HG03103 (cell line): ENCODE measurements at regions not wholly inside any gene's neighbourhood (a gene's known extent, or its start where the extent isn't known, plus 50 kb on each side); places are given as distances from the start of the nearest gene placed in this dataset.
"Not testable (repeated sequence)": the region's sequence is repeated elsewhere in the genome, so short reads cannot be mapped to it uniquely, and the experiment has no call there.

Source experiments
- ATAC-seq: cut with Tn5 transposase; IDR thresholded peaks from one replicate; pipeline ENCODE4 v1.9.1; 2021; ENCODE audit warnings: low read depth; ENCODE audit not compliant: unreplicated experiment

DNA sequence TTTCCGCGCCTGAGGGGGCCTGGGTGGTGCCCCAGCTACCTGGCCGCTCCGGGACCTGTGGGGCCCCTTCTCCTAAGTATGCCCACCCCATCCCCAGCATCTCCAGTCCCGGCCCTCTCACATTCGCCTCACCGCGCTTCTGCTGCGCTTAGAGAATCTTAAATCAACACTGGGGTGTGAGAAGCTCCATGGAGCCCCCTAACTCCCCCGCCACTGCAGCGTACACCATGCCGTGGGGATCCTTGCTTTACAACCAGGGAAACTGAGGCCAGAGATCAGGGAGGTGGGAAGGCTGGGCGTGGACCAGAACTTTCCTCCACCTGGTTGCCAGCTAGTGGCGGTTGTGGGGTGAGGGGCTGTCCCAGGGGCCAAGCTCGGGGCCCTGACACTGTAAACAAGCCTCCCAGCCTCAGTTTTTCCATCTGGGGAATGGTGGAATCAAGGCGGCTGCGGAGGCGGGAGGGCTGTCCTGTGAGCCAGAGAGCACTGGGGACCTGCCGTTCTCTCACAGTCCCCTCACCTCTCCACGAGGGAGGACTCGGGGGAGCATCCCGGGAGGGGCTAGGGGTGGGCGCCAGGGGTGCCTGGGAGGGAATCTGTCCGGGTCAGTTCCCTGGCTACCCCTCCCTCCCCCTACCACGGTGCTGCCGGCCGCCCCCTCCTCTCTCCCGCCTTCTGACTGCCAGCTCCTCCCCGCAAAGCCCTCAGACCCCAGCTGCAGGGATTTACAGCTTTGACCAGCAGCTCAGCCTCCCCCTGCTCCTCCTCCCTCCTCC lies 161.2 kb downstream of the C9orf50 start:
- no peak for ATAC-seq

DNA sequence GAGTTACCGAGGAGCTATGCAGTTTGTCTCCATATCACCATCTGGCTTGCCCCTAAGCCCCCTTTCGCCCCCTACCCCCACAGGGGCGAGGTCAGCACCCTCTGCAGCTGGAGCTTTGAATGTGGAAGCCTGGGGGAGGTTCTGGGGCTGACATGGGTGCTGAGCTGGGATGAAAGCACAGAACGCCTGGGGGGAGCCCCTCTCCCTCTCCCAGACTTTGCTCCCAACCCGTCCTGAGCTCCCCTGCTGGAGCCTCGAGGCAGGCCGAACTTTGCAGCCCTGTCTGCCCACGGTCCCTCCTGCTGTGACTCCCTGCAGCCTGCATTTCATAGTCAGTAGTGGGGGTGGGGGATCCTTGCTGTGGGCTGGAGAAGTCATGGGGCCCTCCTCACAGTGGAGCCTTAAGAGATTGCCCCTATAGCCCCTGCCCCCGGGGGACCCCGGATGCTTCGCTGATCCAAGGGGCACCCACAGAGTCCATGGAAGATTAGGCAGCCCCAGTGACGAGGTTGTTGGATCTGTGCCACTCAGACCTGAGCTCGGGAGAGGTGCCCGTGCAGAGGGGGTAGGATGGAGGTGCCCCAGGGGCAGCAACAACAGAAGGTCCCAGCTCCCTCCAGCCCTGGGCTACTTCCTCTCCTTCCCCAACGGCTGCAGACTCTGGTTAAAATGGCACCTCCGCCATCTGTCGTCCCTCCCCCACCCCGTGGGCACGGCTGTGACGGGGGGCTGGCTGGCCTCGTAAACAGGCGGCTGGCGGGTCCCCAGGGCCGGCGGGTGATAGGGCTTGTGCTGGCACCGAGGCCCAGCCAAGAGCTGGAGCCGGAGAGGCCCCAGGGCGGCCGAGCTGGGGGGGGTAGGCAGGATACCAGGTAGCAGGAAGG lies 162.0 kb downstream of the C9orf50 start:
- ATAC-seq: no peak

DNA sequence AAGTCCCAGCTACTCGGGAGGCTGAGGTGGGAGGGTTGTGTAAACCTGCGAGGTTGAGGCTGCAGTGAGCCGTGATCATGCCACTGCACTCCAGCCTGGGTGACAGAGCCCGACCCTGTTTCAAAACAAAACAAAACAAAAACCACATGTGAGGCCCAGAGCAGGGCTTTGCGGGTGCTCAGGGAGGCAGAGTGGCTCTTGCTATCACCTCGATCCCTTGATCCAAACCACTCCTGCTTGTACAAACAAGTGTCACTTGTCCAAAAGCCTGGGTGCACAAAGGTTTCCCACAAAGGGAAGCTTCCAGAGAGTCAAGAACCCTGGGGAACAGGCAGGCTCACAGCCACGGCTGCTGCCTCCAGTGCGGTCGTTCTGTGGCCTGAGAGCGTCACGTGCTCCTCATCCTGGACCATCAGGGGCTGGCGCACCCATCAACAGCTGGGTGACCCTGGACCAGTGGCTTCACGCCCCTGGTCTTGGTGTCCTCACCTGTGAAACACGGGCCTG lies 162.7 kb downstream of the C9orf50 start:
- no peak for ATAC-seq

DNA sequence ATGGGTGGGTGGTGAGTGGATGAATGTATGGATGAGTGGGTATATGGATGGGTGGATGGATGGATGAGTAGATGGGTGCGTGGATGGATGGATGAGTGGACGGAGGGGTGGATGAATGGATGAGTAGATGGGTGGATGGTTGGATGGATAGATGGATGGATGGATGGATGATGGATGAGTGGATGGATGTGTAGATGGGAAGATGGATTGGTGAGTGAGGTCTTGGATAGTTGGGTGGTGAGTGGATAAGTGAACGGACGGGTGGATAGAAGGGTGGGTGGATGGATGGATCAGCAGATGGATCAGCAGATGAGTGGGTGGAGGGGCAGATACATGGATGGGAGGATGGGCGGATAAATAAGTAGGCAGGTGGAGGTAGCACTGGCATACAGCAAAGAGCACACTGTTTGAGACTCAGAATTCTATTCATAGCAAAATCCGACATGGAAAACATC lies 163.5 kb downstream of the C9orf50 start:
- ATAC-seq: no peak

GRCh38 chr9:129456549-129457324 lies 164.2 kb downstream of the C9orf50 start:
- ATAC-seq: no peak

DNA sequence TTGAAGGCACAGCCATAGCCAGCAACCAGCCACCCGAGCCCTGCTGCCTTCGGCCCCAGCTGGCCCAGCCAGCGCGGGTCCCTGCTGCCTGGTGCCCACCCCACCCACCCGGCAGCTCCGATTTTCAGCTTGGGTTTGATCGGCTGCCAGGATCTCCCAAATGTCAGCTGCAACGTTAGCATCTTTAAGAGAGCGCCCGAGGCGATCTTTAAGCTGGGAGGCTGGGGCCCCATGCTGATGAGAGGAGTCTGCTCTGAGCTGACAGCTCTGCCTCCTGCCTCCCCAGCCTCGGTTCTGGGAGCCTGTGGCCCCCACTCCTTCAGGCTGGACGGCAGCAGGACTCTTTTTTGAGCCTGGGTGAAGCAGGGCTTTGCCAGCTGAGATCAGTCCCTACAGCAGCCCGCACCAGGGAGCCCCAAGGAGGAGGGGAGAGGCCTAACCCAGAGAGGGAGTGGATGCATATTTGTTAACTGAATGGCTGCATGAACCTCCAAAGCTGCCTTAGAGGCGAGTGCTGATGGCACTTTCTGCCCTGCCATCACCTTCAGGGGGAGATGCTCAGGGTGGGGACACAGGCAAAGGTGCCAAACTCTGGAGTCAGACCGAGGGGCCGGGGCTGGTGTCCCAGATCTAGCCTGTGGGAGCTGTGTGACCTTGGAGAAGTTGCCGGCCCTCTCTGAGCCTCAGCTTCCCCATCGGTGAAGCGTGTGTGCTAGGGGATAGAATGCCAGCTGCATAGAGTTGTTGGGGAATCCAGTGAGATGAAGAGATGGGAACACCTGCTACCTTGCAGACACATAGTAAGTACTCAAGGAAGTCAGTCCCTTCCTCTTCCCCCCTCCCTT lies 165.5 kb downstream of the C9orf50 start:
- ATAC-seq: no peak

DNA sequence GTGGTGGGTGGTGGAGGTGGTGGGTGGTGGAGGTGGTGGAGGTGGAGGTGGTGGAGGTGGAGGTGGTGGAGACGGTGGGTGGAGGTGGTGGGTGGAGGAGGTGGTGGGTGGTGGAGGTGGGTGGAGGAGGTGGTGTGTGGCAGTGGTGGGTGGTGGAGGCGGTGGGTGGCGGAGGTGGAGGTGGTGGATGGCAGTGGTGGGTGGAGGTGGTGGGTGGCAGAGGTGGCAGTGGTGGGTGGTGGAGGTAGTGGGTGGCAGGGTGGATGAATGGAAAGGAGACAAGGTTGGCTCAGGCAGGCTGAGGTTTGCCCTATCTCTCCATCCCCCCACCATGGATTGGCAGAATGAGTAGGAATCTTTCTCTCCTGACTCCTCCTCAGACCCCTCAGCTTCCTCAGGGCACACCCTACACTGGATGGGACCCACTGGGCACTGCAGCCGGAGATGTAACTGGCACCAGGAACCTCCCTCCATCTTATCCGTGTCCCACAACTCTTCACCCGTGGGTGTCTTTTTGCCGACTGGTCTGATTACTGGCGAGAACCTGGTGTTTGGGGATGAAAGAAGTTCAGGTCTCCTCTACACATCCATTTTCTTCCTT lies 166.3 kb downstream of the C9orf50 start:
- ATAC-seq: no peak

DNA sequence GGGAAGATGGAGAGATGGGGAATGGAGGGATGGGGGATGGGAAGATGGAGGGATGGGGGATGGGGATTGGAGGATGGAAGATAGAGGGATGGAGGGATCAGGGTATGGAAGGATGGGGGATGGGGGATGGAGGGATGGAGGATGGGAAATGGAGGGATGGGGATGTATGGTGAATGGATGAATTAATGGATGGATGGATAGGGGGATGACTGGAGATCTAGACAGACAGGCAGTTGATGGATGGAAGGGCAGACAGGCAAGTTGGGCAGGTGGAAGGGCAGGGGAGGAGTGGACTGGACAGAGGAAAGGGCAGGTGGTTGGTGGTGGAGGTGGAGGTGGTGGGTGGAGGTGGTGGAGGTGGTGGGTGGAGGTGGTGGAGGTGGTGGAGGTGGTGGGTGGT lies 167.2 kb downstream of the C9orf50 start:
- ATAC-seq: no peak

- no peak for ATAC-seq
Observed at GRCh38 chr9:129451669-129452068, 169.2 kb downstream of the C9orf50 start.

DNA sequence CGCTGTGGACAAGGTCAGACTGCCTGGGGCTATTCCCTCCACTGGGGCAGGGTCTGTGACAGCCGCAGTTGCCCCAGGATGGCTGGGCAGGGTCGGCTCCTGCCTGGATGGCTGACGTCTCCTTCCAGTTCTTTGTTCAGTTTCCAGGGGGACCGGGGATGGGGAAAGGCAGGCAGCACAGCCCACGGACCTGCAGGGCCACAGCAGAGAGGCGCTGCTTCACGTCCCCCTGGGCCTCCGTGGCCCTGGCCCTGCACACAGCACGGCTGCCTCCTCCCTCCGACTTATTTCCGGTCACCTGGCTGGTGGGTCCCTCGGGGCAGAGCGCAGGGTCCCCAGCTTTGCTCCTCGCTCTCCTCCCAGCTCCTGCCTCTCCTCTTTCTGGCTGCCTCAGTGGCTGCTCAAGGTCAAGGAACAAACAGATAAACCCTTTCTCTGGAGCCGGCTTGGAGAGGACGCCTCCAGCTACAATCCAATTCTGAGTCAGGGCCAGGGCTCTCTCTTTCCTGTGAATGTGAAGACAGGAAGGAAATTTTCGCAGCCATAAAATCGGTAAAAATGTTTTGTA lies 169.7 kb downstream of the C9orf50 start:
- ATAC-seq: no peak

GRCh38 chr9:129449066-129449465 lies 171.8 kb downstream of the C9orf50 start:
- ATAC-seq: no peak

DNA sequence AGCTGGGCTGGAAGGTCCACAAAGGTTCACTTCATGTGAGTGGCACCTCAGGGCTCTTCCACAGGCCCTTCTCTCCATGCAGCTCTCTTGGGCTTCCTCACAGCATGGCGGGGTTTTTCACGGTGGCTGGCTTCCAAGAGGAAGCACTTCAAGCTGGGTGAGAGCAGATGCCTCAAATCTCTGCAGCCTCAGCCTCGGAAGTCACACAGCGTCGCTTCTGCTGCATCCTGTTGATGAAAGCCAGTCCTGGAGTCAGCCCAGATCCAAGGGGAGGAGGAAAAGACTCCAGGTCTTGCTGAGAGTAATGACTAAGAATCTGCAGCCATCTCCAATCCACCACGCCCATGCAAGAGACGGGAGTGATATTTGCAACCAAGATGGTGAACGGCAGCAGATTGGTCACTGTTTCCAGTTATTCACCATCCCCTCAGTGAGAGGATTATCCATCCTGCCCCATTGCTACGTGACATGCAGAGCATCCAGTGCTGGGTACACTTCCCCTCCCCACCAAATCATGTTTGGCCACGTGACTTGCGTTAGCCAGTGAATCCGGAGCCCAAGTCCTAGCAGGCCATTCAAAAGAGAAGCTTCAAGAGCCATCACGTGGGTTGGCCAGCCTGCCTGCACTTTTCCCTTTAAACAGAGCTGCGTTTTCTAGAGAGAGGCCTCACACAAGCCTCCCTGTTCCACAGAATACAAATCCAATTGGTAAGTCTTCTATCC lies 173.9 kb downstream of the C9orf50 start:
- ATAC-seq: no peak

DNA sequence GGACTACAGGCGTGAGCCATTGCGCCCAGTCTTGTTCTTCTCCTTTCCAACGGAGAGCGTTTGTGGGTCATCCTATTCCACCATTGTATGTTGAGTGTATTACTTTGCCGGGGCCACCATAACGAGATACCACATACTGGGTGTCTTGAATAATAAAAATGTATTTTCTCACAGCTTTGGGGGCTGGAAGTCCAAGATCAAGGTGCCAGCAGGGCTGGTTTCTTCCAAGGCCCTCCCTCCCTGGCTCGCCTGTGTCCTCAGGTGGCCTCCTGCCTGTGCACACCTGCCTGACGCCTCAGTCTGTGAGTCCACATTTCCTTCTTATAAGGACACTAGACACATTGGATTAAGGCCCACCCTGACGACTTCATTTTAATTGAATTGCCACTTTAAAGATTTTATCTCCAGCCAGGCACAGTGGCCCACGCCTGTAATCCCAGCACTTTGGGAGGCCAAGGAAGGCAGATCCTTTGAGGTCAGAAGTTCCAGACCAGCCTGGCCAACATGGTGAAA lies 175.1 kb downstream of the C9orf50 start:
- ATAC-seq: no peak

- not testable (repeated sequence) for ATAC-seq
Observed at GRCh38 chr9:129443515-129444164, 177.3 kb downstream of the C9orf50 start.

DNA sequence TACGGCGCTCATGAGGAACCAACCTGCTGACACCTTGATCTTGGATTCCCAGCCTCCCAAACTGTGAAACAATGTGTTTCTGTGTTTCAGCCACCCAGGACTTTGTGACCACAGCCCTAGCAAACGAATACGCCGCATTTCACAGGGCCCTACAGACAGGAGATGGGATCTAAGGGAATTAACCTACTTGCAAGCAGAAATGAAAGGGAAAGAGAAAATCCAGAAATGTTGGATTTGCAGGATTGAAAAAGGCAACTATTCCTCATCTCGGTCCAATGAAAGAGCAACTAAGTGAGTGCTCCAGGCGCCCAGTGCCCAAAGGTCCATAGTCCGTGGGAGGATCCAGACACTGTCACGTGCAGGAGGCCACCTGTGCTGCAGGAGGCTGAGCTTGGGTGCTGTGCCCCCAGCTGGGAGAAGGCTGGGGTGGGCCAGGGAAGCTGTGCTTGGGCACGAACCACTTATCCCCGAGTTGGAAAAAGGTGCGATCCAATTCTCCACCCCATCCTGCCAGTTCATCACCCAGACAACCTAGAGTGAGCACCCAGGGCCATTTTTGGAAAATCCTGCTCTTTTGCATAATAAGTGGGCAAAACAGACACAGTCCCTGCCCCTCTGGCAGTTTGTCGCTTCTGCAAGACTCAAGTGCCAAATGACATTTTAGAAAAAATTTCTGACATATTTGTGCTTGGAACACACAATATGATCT lies 177.9 kb downstream of the C9orf50 start:
- no peak for ATAC-seq

- no peak for ATAC-seq
Observed at GRCh38 chr9:129441852-129442251, 179.0 kb downstream of the C9orf50 start.
